ENCODE measurements at regions not wholly inside any gene's neighbourhood (a gene's known extent, or its start where the extent isn't known, plus 50 kb on each side); places are given as distances from the start of the nearest gene placed in this dataset.

- H3K9ac ChIP-seq (ENCODE audit: low read length): no peak overlapping the region
- no peak overlapping the region for H3K4me3 ChIP-seq (ENCODE audit: control extremely low read depth in 1 of 5, extremely low read depth in 1 of 5, insufficient read depth in 1 of 5, low read depth in 2 of 5, low read length in 4 of 5)
- H3K27me3 Mint-ChIP-seq: no peaks in the 10 kb centered on the region
- ATAC-seq (ENCODE audit: low read depth) (no peak), DNase-seq (no peak)
- WGBS (ENCODE audit: insufficient coverage): no CpG with 5 or more reads among the region's 1 CpG
- H3K9me3 Mint-ChIP-seq (ENCODE audit: insufficient read depth): no peaks in the 10 kb centered on the region
- peaks cover 0 to 6% (median 0%) of the 10 kb centered on the region in 3 donors for H3K9me3 ChIP-seq (ENCODE audit: control extremely low read depth in 1 of 3, control insufficient read depth in 2 of 3, insufficient read depth in 1 of 3, low read length in 2 of 3)
- H3K79me2 ChIP-seq (ENCODE audit: control insufficient read depth, insufficient read depth, low read length): no peaks in the 10 kb centered on the region
- H3K27me3 ChIP-seq (replicated peaks in 1 of 4; ENCODE audit: control extremely low read depth in 1 of 4, control insufficient read depth in 3 of 4, insufficient read depth in 4 of 4, low read length in 3 of 4): no peaks in the 10 kb centered on the region
- POLR2A ChIA-PET: no interaction called here
- no peak overlapping the region for H2AFZ ChIP-seq (ENCODE audit: insufficient read depth, low read depth, low read length, poor library complexity, severe bottlenecking)
- no peaks in the 10 kb centered on the region for H3K4me1 Mint-ChIP-seq
- TF ChIP-seq CTCF (IDR thresholded peaks at IDR 0.05) (no peak), EZH2 (IDR thresholded peaks at IDR 0.05; ENCODE audit: borderline replicate concordance, insufficient read depth, low read depth, low read length, poor library complexity, severe bottlenecking) (no peak)
- no peak overlapping the region for H3K27ac Mint-ChIP-seq
- no peak overlapping the region for H3K4me2 ChIP-seq (replicated peaks; ENCODE audit: low read depth, low read length, poor library complexity, severe bottlenecking)
- no peaks in the 10 kb centered on the region for H3K4me1 ChIP-seq (ENCODE audit: control insufficient read depth in 2 of 2, insufficient read depth in 2 of 2, low read length in 2 of 2)
- CTCF ChIA-PET: no interaction called here
- no peaks in the 10 kb centered on the region for H4K20me1 ChIP-seq (ENCODE audit: control insufficient read depth, insufficient read depth, low read length, poor library complexity, severe bottlenecking)
- no peak overlapping the region for H3K4me3 Mint-ChIP-seq
- H3K36me3 ChIP-seq (replicated peaks in 1 of 2; ENCODE audit: control extremely low read depth in 1 of 2, control insufficient read depth in 1 of 2, extremely low read depth in 1 of 2, insufficient read depth in 2 of 2, low read length in 1 of 2): no peaks in the 10 kb centered on the region
- no peak overlapping the region for H3K27ac ChIP-seq (ENCODE audit: low read length in 2 of 2)
- intact Hi-C loops (cut with micrococcal nuclease): no loop called here
These were observed 275.7 kb upstream of the SLC16A7 start for GRCh38 chr12:59320112-59320511.

- no peak for ATAC-seq (ENCODE audit: low read depth)
- H3K27me3 ChIP-seq (replicated peaks in 1 of 4; ENCODE audit: control extremely low read depth in 1 of 4, control insufficient read depth in 3 of 4, insufficient read depth in 4 of 4, low read length in 3 of 4): no peaks in the 10 kb centered on the region
- H3K36me3 ChIP-seq (replicated peaks in 1 of 2; ENCODE audit: control extremely low read depth in 1 of 2, control insufficient read depth in 1 of 2, extremely low read depth in 1 of 2, insufficient read depth in 2 of 2, low read length in 1 of 2): no peaks in the 10 kb centered on the region
- TF ChIP-seq EZH2 (IDR thresholded peaks at IDR 0.05; ENCODE audit: borderline replicate concordance, insufficient read depth, low read depth, low read length, poor library complexity, severe bottlenecking) (no peak), CTCF (IDR thresholded peaks at IDR 0.05) (no peak)
- Mint-ChIP-seq H3K4me3 (no peak overlapping the region), H3K27me3 (no peaks in the 10 kb centered on the region), H3K9me3 (ENCODE audit: insufficient read depth) (no peaks in the 10 kb centered on the region), H3K27ac (no peak overlapping the region), H3K4me1 (no peaks in the 10 kb centered on the region)
- H3K79me2 ChIP-seq (ENCODE audit: control insufficient read depth, insufficient read depth, low read length): no peaks in the 10 kb centered on the region
- DNase-seq: no peak
- ChIA-PET POLR2A (no interaction called here), CTCF (no interaction called here)
- H3K4me3 ChIP-seq (ENCODE audit: control extremely low read depth in 1 of 5, extremely low read depth in 1 of 5, insufficient read depth in 1 of 5, low read depth in 2 of 5, low read length in 4 of 5): no peak overlapping the region
- H3K4me2 ChIP-seq (replicated peaks; ENCODE audit: low read depth, low read length, poor library complexity, severe bottlenecking): no peak overlapping the region
- intact Hi-C loops (cut with micrococcal nuclease): no loop called here
- no CpG with 5 or more reads among the region's 2 CpGs for WGBS (ENCODE audit: insufficient coverage)
- no peak overlapping the region for H2AFZ ChIP-seq (ENCODE audit: insufficient read depth, low read depth, low read length, poor library complexity, severe bottlenecking)
- H3K9ac ChIP-seq (ENCODE audit: low read length): no peak overlapping the region
- no peaks in the 10 kb centered on the region for H3K4me1 ChIP-seq (ENCODE audit: control insufficient read depth in 2 of 2, insufficient read depth in 2 of 2, low read length in 2 of 2)
- no peak overlapping the region for H3K27ac ChIP-seq (ENCODE audit: low read length in 2 of 2)
- peaks cover 0 to 6% (median 0%) of the 10 kb centered on the region in 3 donors for H3K9me3 ChIP-seq (ENCODE audit: control extremely low read depth in 1 of 3, control insufficient read depth in 2 of 3, insufficient read depth in 1 of 3, low read length in 2 of 3)
- H4K20me1 ChIP-seq (ENCODE audit: control insufficient read depth, insufficient read depth, low read length, poor library complexity, severe bottlenecking): no peaks in the 10 kb centered on the region
These were observed 276.9 kb upstream of the SLC16A7 start for GRCh38 chr12:59318940-59319339.

Data from B cell (primary cell).